Astrocyte (in vitro differentiated cells and primary cell): ENCODE measurements at regions not wholly inside any gene's neighbourhood (a gene's known extent, or its start where the extent isn't known, plus 50 kb on each side); places are given as distances from the start of the nearest gene placed in this dataset.

Experiments used
- EZH2 ChIP-seq: IDR thresholded peaks from 2 replicates; pipeline ENCODE4 v1.6.1; 2012; ENCODE audit warnings: mild to moderate bottlenecking, low read length, inconsistent platforms; ENCODE audit not compliant: insufficient read depth
- TF ChIP-seq, protein P1 (sequence below): IDR thresholded peaks from 2 replicates; pipeline ENCODE4 v1.5.1; 2011; ENCODE audit warnings: low read depth, mild to moderate bottlenecking, inconsistent platforms, low read length, moderate library complexity; ENCODE audit not compliant: insufficient read depth

DNA sequence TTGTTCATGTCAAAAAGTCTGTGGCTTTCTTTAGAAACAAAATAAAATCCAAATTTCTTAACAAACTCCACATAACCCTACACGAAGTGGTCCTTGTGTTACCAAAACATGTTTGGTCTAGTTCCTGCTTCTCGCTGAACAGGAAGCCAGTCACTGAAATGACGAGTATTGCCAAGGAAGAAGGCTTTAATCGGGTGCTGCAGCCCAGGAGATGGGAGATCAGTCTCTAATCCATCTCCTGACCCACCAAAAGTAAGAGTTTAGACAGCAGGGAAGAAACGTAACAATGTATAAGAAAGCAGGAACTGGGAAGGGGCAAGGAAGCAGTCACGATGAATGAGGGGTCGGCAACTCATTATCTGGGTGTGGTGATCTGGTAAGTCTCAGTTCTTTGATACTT lies 144.6 kb upstream of the MAP9 start:
- TF ChIP-seq, protein P1, sequence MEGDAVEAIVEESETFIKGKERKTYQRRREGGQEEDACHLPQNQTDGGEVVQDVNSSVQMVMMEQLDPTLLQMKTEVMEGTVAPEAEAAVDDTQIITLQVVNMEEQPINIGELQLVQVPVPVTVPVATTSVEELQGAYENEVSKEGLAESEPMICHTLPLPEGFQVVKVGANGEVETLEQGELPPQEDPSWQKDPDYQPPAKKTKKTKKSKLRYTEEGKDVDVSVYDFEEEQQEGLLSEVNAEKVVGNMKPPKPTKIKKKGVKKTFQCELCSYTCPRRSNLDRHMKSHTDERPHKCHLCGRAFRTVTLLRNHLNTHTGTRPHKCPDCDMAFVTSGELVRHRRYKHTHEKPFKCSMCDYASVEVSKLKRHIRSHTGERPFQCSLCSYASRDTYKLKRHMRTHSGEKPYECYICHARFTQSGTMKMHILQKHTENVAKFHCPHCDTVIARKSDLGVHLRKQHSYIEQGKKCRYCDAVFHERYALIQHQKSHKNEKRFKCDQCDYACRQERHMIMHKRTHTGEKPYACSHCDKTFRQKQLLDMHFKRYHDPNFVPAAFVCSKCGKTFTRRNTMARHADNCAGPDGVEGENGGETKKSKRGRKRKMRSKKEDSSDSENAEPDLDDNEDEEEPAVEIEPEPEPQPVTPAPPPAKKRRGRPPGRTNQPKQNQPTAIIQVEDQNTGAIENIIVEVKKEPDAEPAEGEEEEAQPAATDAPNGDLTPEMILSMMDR = no peak
- TF ChIP-seq EZH2 = no peak
